HepG2 (cell line): ENCODE measurements at regions not wholly inside any gene's neighbourhood (a gene's known extent, or its start where the extent isn't known, plus 50 kb on each side); places are given as distances from the start of the nearest gene placed in this dataset.

ENCODE experiments used
- CREM ChIP-seq, 2 experiments: sonication (generic) in 1 of 2; formaldehyde crosslinking in 1 of 2; IDR thresholded peaks; 2 replicates each; pipeline versions ENCODE4 v1.4.0 to v1.6.1; 2016 to 2020; ENCODE audit warnings: antibody characterized with exemption in 1 of 2, mild to moderate bottlenecking in 1 of 2, missing genetic modification reagents in 1 of 2
- DMTF1 ChIP-seq: sonication (generic); formaldehyde crosslinking; IDR thresholded peaks from 2 replicates; pipeline ENCODE4 v1.4.0; 2020; ENCODE audit warnings: mild to moderate bottlenecking, missing genetic modification reagents
- DNMT3B ChIP-seq: conservative IDR thresholded peaks from 2 replicates; pipeline ENCODE4 v1.6.1; 2016; ENCODE audit warnings: missing biosample characterization, control low read depth
- GABPB1 ChIP-seq: IDR thresholded peaks from 2 replicates; pipeline ENCODE4 v1.6.1; 2016; ENCODE audit warnings: mild to moderate bottlenecking, missing genetic modification reagents, moderate library complexity, missing compliant biosample characterization
- ISL2 ChIP-seq: sonication (generic); formaldehyde crosslinking; IDR thresholded peaks from 2 replicates; pipeline ENCODE4 v1.5.0; 2020; ENCODE audit warnings: missing genetic modification reagents
- MAFF ChIP-seq: IDR thresholded peaks from 2 replicates; pipeline ENCODE4 v1.6.1; 2011; ENCODE audit warnings: low read depth, low read length, improper control_type of control experiment
- MXD1 ChIP-seq: sonication (generic); formaldehyde crosslinking; IDR thresholded peaks from 2 replicates; pipeline ENCODE4 v1.4.0; 2020; ENCODE audit warnings: mild to moderate bottlenecking, missing genetic modification reagents
- PRDM15 ChIP-seq: sonication (generic); formaldehyde crosslinking; IDR thresholded peaks from 2 replicates; pipeline ENCODE4 v1.4.0; 2020; ENCODE audit warnings: missing genetic modification reagents
- PRMT3 ChIP-seq: sonication (generic); formaldehyde crosslinking; IDR thresholded peaks from 2 replicates; pipeline ENCODE4 v1.8.1; 2022; ENCODE audit warnings: low read depth, mild to moderate bottlenecking, moderate library complexity, missing genetic modification reagents, borderline replicate concordance
- SRF ChIP-seq: IDR thresholded peaks from 2 replicates; pipeline ENCODE4 v1.6.1; 2011; ENCODE audit warnings: mild to moderate bottlenecking, low read depth, low read length, moderate library complexity
- TBX2 ChIP-seq: sonication (generic); formaldehyde crosslinking; IDR thresholded peaks from 2 replicates; pipeline ENCODE4 v1.5.0; 2020; ENCODE audit warnings: missing genetic modification reagents, mild to moderate bottlenecking, borderline replicate concordance
- ZBTB21 ChIP-seq: sonication (generic); formaldehyde crosslinking; IDR thresholded peaks from 2 replicates; pipeline ENCODE4 v1.4.0; 2020; ENCODE audit warnings: missing genetic modification reagents
- ZNF232 ChIP-seq: sonication (generic); formaldehyde crosslinking; IDR thresholded peaks from 2 replicates; pipeline ENCODE4 v1.4.0; 2020; ENCODE audit warnings: missing genetic modification reagents, borderline replicate concordance
- ZNF274 ChIP-seq: sonication (generic); formaldehyde crosslinking; IDR thresholded peaks from 2 replicates; pipeline ENCODE4 v1.5.1; 2020; ENCODE audit warnings: mild to moderate bottlenecking, missing genetic modification reagents
- ZNF335 ChIP-seq: sonication (generic); formaldehyde crosslinking; IDR thresholded peaks from 2 replicates; pipeline ENCODE4 v1.4.0; 2020; ENCODE audit warnings: missing genetic modification reagents
- ZNF362 ChIP-seq: sonication (generic); formaldehyde crosslinking; IDR thresholded peaks from 2 replicates; pipeline ENCODE4 v1.4.0; 2020; ENCODE audit warnings: missing genetic modification reagents, mild to moderate bottlenecking, borderline replicate concordance
- ZNF468 ChIP-seq: sonication (generic); formaldehyde crosslinking; IDR thresholded peaks from 2 replicates; pipeline ENCODE4 v1.8.0; 2022; ENCODE audit warnings: mild to moderate bottlenecking, moderate library complexity, missing genetic modification reagents
- ZNF512B ChIP-seq: sonication (generic); formaldehyde crosslinking; IDR thresholded peaks from 2 replicates; pipeline ENCODE4 v1.5.1; 2020; ENCODE audit warnings: missing genetic modification reagents, mild to moderate bottlenecking, borderline replicate concordance
- ZNF629 ChIP-seq: sonication (generic); formaldehyde crosslinking; conservative IDR thresholded peaks from 2 replicates; pipeline ENCODE4 v1.5.0; 2020; ENCODE audit warnings: missing genetic modification reagents

GRCh38 chr6:106731144-106731842 lies 101.9 kb downstream of the QRSL1 start (continued):
- TF ChIP-seq CREM (IDR thresholded peaks at IDR 0.05): peak; percentile 56; the same call in 1 of the 2 replicates
- TF ChIP-seq CREM (CRISPR knock-in tag; IDR thresholded peaks at IDR 0.05): no peak
- TF ChIP-seq ZNF335 (CRISPR knock-in tag): 0 out of 2 replicates have a peak, but pooled peaks have one; percentile 18
- peak; percentile 53 for TF ChIP-seq ZNF629 (CRISPR knock-in tag)
- TF ChIP-seq PRMT3 (CRISPR knock-in tag): no peak; the same call in 1 of the 2 replicates
- no peak for TF ChIP-seq SRF
- TF ChIP-seq DMTF1 (CRISPR knock-in tag): no peak
- no peak for TF ChIP-seq DNMT3B (CRISPR knock-in tag)
- TF ChIP-seq PRDM15: no peak
- no peak for TF ChIP-seq ZBTB21
- TF ChIP-seq MXD1 (CRISPR knock-in tag): no peak
- TF ChIP-seq ZNF274 (CRISPR knock-in tag): no peak
- TF ChIP-seq ZNF232: peak; percentile 56; the same call in 1 of the 2 replicates
- peak; percentile 48 for TF ChIP-seq GABPB1
- peak; percentile 80; the same call in 1 of the 2 replicates for TF ChIP-seq TBX2 (CRISPR knock-in tag)
- no peak for TF ChIP-seq MAFF
- TF ChIP-seq ZNF362 (CRISPR knock-in tag): no peak
- TF ChIP-seq ZNF512B (CRISPR knock-in tag): peak; percentile 31; the same call in 1 of the 2 replicates
- peak; percentile 20; the same call in 1 of the 2 replicates for TF ChIP-seq ISL2 (CRISPR knock-in tag)
- TF ChIP-seq ZNF468 (CRISPR knock-in tag): no peak
